GM23338 (cell line): ENCODE measurements at regions not wholly inside any gene's neighbourhood (a gene's known extent, or its start where the extent isn't known, plus 50 kb on each side); places are given as distances from the start of the nearest gene placed in this dataset.

Experiments used
- CTCF ChIP-seq, 2 experiments: fragments of 200-600 bp in 1 of 2; sonication (generic) in 1 of 2; conservative IDR thresholded peaks; 2 replicates each; pipeline versions ENCODE4 v1.5.1 to v1.6.1; 2016 to 2017; ENCODE audit warnings: antibody characterized with exemption in 2 of 2, low read depth in 2 of 2, mild to moderate bottlenecking in 2 of 2, moderate library complexity in 1 of 2
- EZH2 ChIP-seq: fragments of 200-600 bp; sonication (generic); IDR thresholded peaks from one replicate; pipeline ENCODE4 v1.8.0; 2017; ENCODE audit warnings: antibody characterized with exemption, mild to moderate bottlenecking, low read depth; ENCODE audit not compliant: unreplicated experiment
- POLR2AphosphoS5 ChIP-seq: IDR thresholded peaks from 2 replicates; pipeline ENCODE4 v1.6.1; 2016; ENCODE audit warnings: antibody characterized with exemption, low read depth

GRCh38 chr2:129755786-129756185 lies 223.7 kb upstream of the RAB6C start:
- TF ChIP-seq CTCF (conservative IDR thresholded peaks at IDR 0.05; ENCODE audit: low read depth in 2 of 2) (no peak), POLR2AphosphoS5 (no peak), EZH2 (no peak)
